H1 (cell line): ENCODE measurements at regions not wholly inside any gene's neighbourhood (a gene's known extent, or its start where the extent isn't known, plus 50 kb on each side); places are given as distances from the start of the nearest gene placed in this dataset.

Source experiments
- CTCF ChIA-PET: fragments of 300-600 bp; sonication (Branson Sonifier 250); formaldehyde crosslinking; loops from one replicate; lab custom pipeline; 2021; ENCODE audit not compliant: partially characterized antibody; lab: Charles Lee
- POLR2A ChIA-PET: fragments of 300-600 bp; sonication (Branson Sonifier 250); formaldehyde crosslinking; loops from one replicate; lab custom pipeline; 2021; ENCODE audit warnings: inconsistent platforms; ENCODE audit not compliant: partially characterized antibody; lab: Charles Lee
- DNase-seq, 2 experiments: peaks; one replicate each; pipeline versions ENCODE4 v3.0.0 to v3.0.0-alpha.2; 2010 to 2022; ENCODE audit warnings: low spot score in 2 of 2, low read depth in 1 of 2, mixed read lengths in 1 of 2
- FAIRE-seq: peaks from 2 replicates; lab custom pipeline; 2011; peaks lifted over from hg19 to GRCh38; lab: Jason Lieb, UNC
- H2AFZ ChIP-seq: 2 replicates; pipeline ENCODE4 v1.8.1; 2012; ENCODE audit warnings: low read length, inconsistent platforms
- H2AK5ac ChIP-seq: 2 replicates; pipeline ENCODE4 v1.6.1; 2013; ENCODE audit warnings: low read depth, low read length
- H2BK120ac ChIP-seq: replicated peaks from 2 replicates; pipeline ENCODE3; 2013; ENCODE audit warnings: low read depth, low read length, inconsistent platforms
- H2BK12ac ChIP-seq: 2 replicates; pipeline ENCODE4 v1.6.1; 2013; ENCODE audit warnings: low read depth, low read length
- H2BK15ac ChIP-seq: 2 replicates; pipeline ENCODE4 v1.6.1; 2013; ENCODE audit warnings: low read length
- H2BK20ac ChIP-seq: 2 replicates; pipeline ENCODE4 v1.6.1; 2013; ENCODE audit warnings: low read length
- H2BK5ac ChIP-seq: 2 replicates; pipeline ENCODE4 v1.6.1; 2013; ENCODE audit warnings: low read depth, low read length
- H3K14ac ChIP-seq: 2 replicates; pipeline ENCODE4 v1.6.1; 2013; ENCODE audit warnings: inconsistent platforms; ENCODE audit not compliant: insufficient read length
- H3K18ac ChIP-seq: 2 replicates; pipeline ENCODE4 v1.6.1; 2013; ENCODE audit warnings: low read length; ENCODE audit errors: extremely low read depth
- H3K23ac ChIP-seq: 2 replicates; pipeline ENCODE4 v1.6.1; 2013; ENCODE audit warnings: inconsistent platforms; ENCODE audit not compliant: insufficient read length
- H3K23me2 ChIP-seq: 2 replicates; pipeline ENCODE4 v1.6.1; 2013; ENCODE audit warnings: low read depth, low read length
- H3K27ac ChIP-seq: 2 replicates; pipeline ENCODE4 v1.6.1; 2011; ENCODE audit warnings: low read depth, low read length, inconsistent platforms
- H3K27me3 ChIP-seq, 4 experiments: replicated peaks in 1 of 4; 1 replicate in 1 of 4; 2 replicates in 3 of 4; pipeline versions ENCODE4 v1.6.1 to v1.8.1; 2011 to 2013; ENCODE audit warnings: low read length in 3 of 4, mild to moderate bottlenecking in 3 of 4, inconsistent platforms in 2 of 4, mixed read lengths in 2 of 4, moderate library complexity in 1 of 4; ENCODE audit not compliant: control insufficient read depth in 3 of 4, insufficient read depth in 3 of 4; ENCODE audit errors: extremely low read depth in 1 of 4
- H3K36me3 ChIP-seq, 4 experiments: 2 replicates each; pipeline versions ENCODE4 v1.6.1 to v1.8.1; 2011 to 2013; ENCODE audit warnings: mild to moderate bottlenecking in 4 of 4, low read length in 3 of 4, moderate library complexity in 2 of 4, control low read depth in 1 of 4, inconsistent platforms in 1 of 4; ENCODE audit not compliant: insufficient read depth in 4 of 4, control insufficient read depth in 2 of 4
- H3K4ac ChIP-seq: replicated peaks from 2 replicates; pipeline ENCODE3; 2013; ENCODE audit warnings: low read length, low read depth, mixed read lengths, inconsistent platforms; ENCODE audit not compliant: insufficient read length
- H3K4me1 ChIP-seq, 4 experiments: replicated peaks in 1 of 4; 1 replicate in 1 of 4; 2 replicates in 3 of 4; pipeline versions ENCODE4 v1.6.1 to v1.8.1; 2011 to 2013; ENCODE audit warnings: low read length in 3 of 4, inconsistent platforms in 2 of 4, mixed read lengths in 1 of 4; ENCODE audit not compliant: insufficient read depth in 4 of 4, control insufficient read depth in 3 of 4
- H3K4me2 ChIP-seq, 2 experiments: 2 replicates each; pipeline versions ENCODE4 v1.6.1 to v1.8.1; 2011 to 2013; ENCODE audit warnings: low read depth in 2 of 2, low read length in 2 of 2, control low read depth in 1 of 2, inconsistent platforms in 1 of 2, mild to moderate bottlenecking in 1 of 2; ENCODE audit not compliant: insufficient read depth in 1 of 2
- H3K4me3 ChIP-seq, 4 experiments: fragments of 200-600, 300-600 bp in 1 of 4; sonication (generic), shearing (Covaris generic), sonication (Bioruptor Twin) in 1 of 4; 2 replicates each; pipeline versions ENCODE4 v1.5.1 to v1.8.1; 2011 to 2016; ENCODE audit warnings: low read length in 4 of 4, low read depth in 3 of 4, control low read depth in 2 of 4, inconsistent platforms in 2 of 4, mild to moderate bottlenecking in 2 of 4, mixed read lengths in 1 of 4, moderate library complexity in 1 of 4; ENCODE audit not compliant: insufficient read depth in 2 of 4; ENCODE audit errors: extremely low read depth in 1 of 4
- H3K56ac ChIP-seq: replicated peaks from 2 replicates; pipeline ENCODE3; 2013; ENCODE audit warnings: low read depth, mild to moderate bottlenecking, mixed read lengths, low read length, inconsistent platforms; ENCODE audit not compliant: insufficient read length
- H3K79me1 ChIP-seq: 2 replicates; pipeline ENCODE4 v1.6.1; 2013; ENCODE audit warnings: low read depth, low read length, control low read depth
- H3K79me2 ChIP-seq, 2 experiments: 2 replicates each; pipeline versions ENCODE4 v1.6.1 to v1.8.1; 2012 to 2013; ENCODE audit warnings: low read length in 2 of 2, mild to moderate bottlenecking in 2 of 2, inconsistent platforms in 1 of 2; ENCODE audit not compliant: insufficient read depth in 2 of 2, control insufficient read depth in 1 of 2
- H3K9ac ChIP-seq, 4 experiments: replicated peaks in 1 of 4; 1 replicate in 1 of 4; 2 replicates in 3 of 4; pipeline versions ENCODE4 v1.6.1 to v1.8.1; 2011 to 2013; ENCODE audit warnings: low read depth in 3 of 4, low read length in 3 of 4, control low read depth in 2 of 4, mild to moderate bottlenecking in 2 of 4, moderate library complexity in 2 of 4, inconsistent platforms in 1 of 4; ENCODE audit errors: extremely low read depth in 1 of 4
- H3K9me3 ChIP-seq, 2 experiments: 2 replicates each; pipeline versions ENCODE4 v1.6.1 to v1.8.1; 2012 to 2013; ENCODE audit warnings: mild to moderate bottlenecking in 2 of 2, moderate library complexity in 2 of 2, control low read depth in 1 of 2, inconsistent platforms in 1 of 2, low read depth in 1 of 2, low read length in 1 of 2, mixed read lengths in 1 of 2; ENCODE audit not compliant: insufficient read depth in 2 of 2
- H4K20me1 ChIP-seq, 2 experiments: replicated peaks in 1 of 2; 2 replicates each; pipeline versions ENCODE3 to v1.8.1; 2011 to 2013; ENCODE audit warnings: inconsistent platforms in 2 of 2, low read length in 2 of 2, mild to moderate bottlenecking in 1 of 2; ENCODE audit not compliant: insufficient read depth in 2 of 2, control insufficient read depth in 1 of 2
- H4K5ac ChIP-seq: 2 replicates; pipeline ENCODE4 v1.6.1; 2013; ENCODE audit warnings: low read length, low read depth, mixed read lengths, inconsistent platforms; ENCODE audit not compliant: insufficient read length
- H4K8ac ChIP-seq: 2 replicates; pipeline ENCODE4 v1.8.0; 2013; ENCODE audit warnings: mild to moderate bottlenecking, moderate library complexity, low read length, inconsistent platforms; ENCODE audit not compliant: insufficient read depth; ENCODE audit errors: extremely low read depth
- H4K91ac ChIP-seq: replicated peaks from 2 replicates; pipeline ENCODE3; 2013; ENCODE audit warnings: low read length, mixed read lengths, inconsistent platforms; ENCODE audit not compliant: insufficient read length
- CBX8 ChIP-seq: fragments of 300-800, 300-1000 bp; sonication (generic); IDR thresholded peaks from 2 replicates; pipeline ENCODE4 v1.7.1; 2016; ENCODE audit warnings: low read depth, low read length, borderline replicate concordance
- CHD2 ChIP-seq: IDR thresholded peaks from 2 replicates; pipeline ENCODE4 v1.6.1; 2012; ENCODE audit warnings: low read length, improper control_type of control experiment
- CREB1 ChIP-seq: IDR thresholded peaks from 2 replicates; pipeline ENCODE4 v1.6.1; 2012; ENCODE audit warnings: inconsistent platforms
- CTBP2 ChIP-seq: IDR thresholded peaks from 2 replicates; pipeline ENCODE4 v1.7.0; 2011; ENCODE audit warnings: borderline replicate concordance, mild to moderate bottlenecking, moderate library complexity, mixed read lengths, low read length; ENCODE audit not compliant: insufficient read depth, insufficient read length
- EGR1 ChIP-seq: IDR thresholded peaks from 2 replicates; pipeline ENCODE4 v1.6.1; 2011; ENCODE audit warnings: low read depth, low read length, borderline replicate concordance
- FOSL1 ChIP-seq: IDR thresholded peaks from 2 replicates; pipeline ENCODE4 v1.6.1; 2011; ENCODE audit warnings: mild to moderate bottlenecking, low read depth, low read length, moderate library complexity; ENCODE audit not compliant: insufficient read depth
- HDAC2 ChIP-seq, 2 experiments: fragments of 300-600 bp in 1 of 2; sonication (generic) in 1 of 2; IDR thresholded peaks; 2 replicates each; pipeline ENCODE4 v1.6.1; 2011 to 2012; ENCODE audit warnings: low read depth in 2 of 2, low read length in 2 of 2, mild to moderate bottlenecking in 2 of 2, moderate library complexity in 2 of 2, borderline replicate concordance in 1 of 2, inconsistent platforms in 1 of 2
- HDAC6 ChIP-seq: IDR thresholded peaks from one replicate; pipeline ENCODE4 v1.7.1; 2012; ENCODE audit warnings: low read depth, mild to moderate bottlenecking, inconsistent platforms, low read length, moderate library complexity
- SAP30 ChIP-seq: fragments of 300-600 bp; sonication (generic); IDR thresholded peaks from 2 replicates; pipeline ENCODE4 v1.7.1; 2012; ENCODE audit warnings: low read length, moderate library complexity, mild to moderate bottlenecking, inconsistent platforms; ENCODE audit not compliant: insufficient read depth, insufficient replicate concordance
- TAF1 ChIP-seq: IDR thresholded peaks from 2 replicates; pipeline ENCODE4 v1.6.1; 2011; ENCODE audit warnings: mild to moderate bottlenecking, low read depth, low read length
- WGBS, 2 experiments: shearing (Covaris generic) in 1 of 2; methylation state at CpG; one replicate each; pipeline versions ENCODE4 v1.1.6 to v1.1.7; 2013 to 2015; ENCODE audit warnings: low lambda C conversion rate in 2 of 2, mixed read lengths in 2 of 2, inconsistent platforms in 1 of 2, low coverage in 1 of 2, missing lambda C conversion rate in 1 of 2; ENCODE audit not compliant: insufficient replicate concordance in 2 of 2, insufficient coverage in 1 of 2, insufficient read length in 1 of 2; ENCODE audit errors: extremely low coverage in 1 of 2, missing lambda C conversion rate in 1 of 2; 5-methylcytosine and 5-hydroxymethylcytosine counted together

DNA sequence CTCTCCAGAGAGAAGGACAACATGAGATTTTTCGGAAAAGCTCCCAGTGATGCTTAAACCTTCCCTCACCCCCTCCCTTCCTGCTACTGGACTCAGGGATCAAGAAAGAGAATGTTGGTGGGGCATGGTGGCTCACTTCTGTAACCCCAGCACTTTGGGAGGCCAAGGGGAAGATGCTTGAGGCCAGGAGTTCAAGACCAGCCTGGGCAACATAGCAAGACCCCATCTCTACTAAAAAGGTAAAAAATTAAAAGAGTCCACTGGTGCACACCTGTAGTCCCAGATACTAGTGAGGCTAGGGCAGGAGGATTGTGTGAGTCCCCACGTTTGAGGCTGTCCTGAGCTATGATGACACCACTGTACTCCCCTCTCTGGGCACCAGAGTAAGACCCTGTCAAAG lies 162.9 kb upstream of the RAB4A start:
- H3K79me1 ChIP-seq: no peaks in the 10 kb centered on the region
- H3K9ac ChIP-seq: no peak overlapping the region
- H4K91ac ChIP-seq: no peak overlapping the region
- no peak overlapping the region for H3K4me2 ChIP-seq
- H4K20me1 ChIP-seq: no peaks in the 10 kb centered on the region
- no peak overlapping the region for H2BK120ac ChIP-seq
- H3K4me1 ChIP-seq: peaks cover 0 to 6% (median 5%) of the 10 kb centered on the region in 4 experiments; a peak in 5 of 7 replicates
- no peak for FAIRE-seq
- CTCF ChIA-PET: interaction anchor here (0.6 to 1.7 kb wide), 7 partner anchors 8 to 373 kb away, joined by 3 to 4 read pairs (median 3); no protein-coding TSS in a partner anchor
- H2AK5ac ChIP-seq: no peak overlapping the region
- no peak overlapping the region for H4K8ac ChIP-seq
- TF ChIP-seq EGR1: no peak
- no peak for TF ChIP-seq FOSL1
- no peak for TF ChIP-seq CHD2
- TF ChIP-seq HDAC2 (IDR thresholded peaks at IDR 0.05; ENCODE audit: borderline replicate concordance in 1 of 2, low read depth in 2 of 2, low read length in 2 of 2): no peak
- no peak for TF ChIP-seq CREB1
- no peak for TF ChIP-seq HDAC6
- TF ChIP-seq TAF1: no peak
- no peak for TF ChIP-seq SAP30
- TF ChIP-seq CBX8: no peak
- no peak for TF ChIP-seq CTBP2
- TF ChIP-seq, all 59 proteins: peak for 0
- Histone ChIP-seq H3K9me3 (no peaks in the 10 kb centered on the region), H3K14ac (no peak overlapping the region), H3K27ac (no peak overlapping the region), H3K27me3 (no peaks in the 10 kb centered on the region; a peak in 2 of 7 replicates), H2BK12ac (no peak overlapping the region), H4K5ac (no peak overlapping the region), H3K56ac (no peak overlapping the region), H3K23me2 (no peaks in the 10 kb centered on the region), H3K79me2 (no peaks in the 10 kb centered on the region), H3K4me3 (no peak overlapping the region), H3K23ac (no peak overlapping the region), H3K4ac (no peak overlapping the region), H2BK15ac (no peak overlapping the region), H2AFZ (no peak overlapping the region), H3K18ac (no peak overlapping the region), H3K36me3 (no peaks in the 10 kb centered on the region), H2BK5ac (no peak overlapping the region), H2BK20ac (no peak overlapping the region)
- DNase-seq: no peak
- POLR2A ChIA-PET: interaction anchor here (1.5 kb wide), 1 partner anchor 15 kb away, joined by 5 read pairs; no protein-coding TSS in a partner anchor
- WGBS, 2 experiments: 68% methylated on average over 2 of the region's 2 CpGs; no CpG with 5 or more reads in 1 of the 2 experiments
